Astrocyte (in vitro differentiated cells and primary cell): ENCODE measurements at regions not wholly inside any gene's neighbourhood (a gene's known extent, or its start where the extent isn't known, plus 50 kb on each side); places are given as distances from the start of the nearest gene placed in this dataset.

ENCODE experiments used
- CTCF ChIP-seq: IDR thresholded peaks from 2 replicates; pipeline ENCODE4 v1.5.1; 2011; ENCODE audit warnings: low read depth, mild to moderate bottlenecking, inconsistent platforms, low read length, moderate library complexity; ENCODE audit not compliant: insufficient read depth
- EZH2 ChIP-seq: IDR thresholded peaks from 2 replicates; pipeline ENCODE4 v1.6.1; 2012; ENCODE audit warnings: mild to moderate bottlenecking, low read length, inconsistent platforms; ENCODE audit not compliant: insufficient read depth

DNA sequence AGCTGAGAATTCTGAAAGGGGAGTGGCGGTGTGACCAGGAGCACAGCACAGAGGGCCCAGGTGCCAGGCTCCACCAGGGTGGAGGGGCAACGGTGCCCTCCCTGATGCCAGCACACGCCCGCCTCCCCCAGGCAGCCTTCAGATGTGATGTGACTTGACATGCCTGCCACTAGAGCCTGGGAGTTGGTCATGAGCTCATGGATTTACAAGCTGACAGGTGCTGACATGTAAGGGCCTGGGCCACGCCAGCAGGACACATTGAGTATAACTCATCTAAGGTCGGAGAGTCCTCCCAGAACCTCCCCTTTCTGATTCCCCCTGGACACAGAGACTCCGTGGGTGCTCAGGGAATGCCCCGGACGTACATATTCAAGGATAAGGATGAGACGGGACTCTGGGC lies 74.2 kb downstream of the LSM5 start:
- TF ChIP-seq CTCF (no peak), EZH2 (no peak)
